ENCODE measurements at regions not wholly inside any gene's neighbourhood (a gene's known extent, or its start where the extent isn't known, plus 50 kb on each side); places are given as distances from the start of the nearest gene placed in this dataset.
A peak's percentile ranks its signal among the peaks of the same experiment; 100 is the strongest.

DNA sequence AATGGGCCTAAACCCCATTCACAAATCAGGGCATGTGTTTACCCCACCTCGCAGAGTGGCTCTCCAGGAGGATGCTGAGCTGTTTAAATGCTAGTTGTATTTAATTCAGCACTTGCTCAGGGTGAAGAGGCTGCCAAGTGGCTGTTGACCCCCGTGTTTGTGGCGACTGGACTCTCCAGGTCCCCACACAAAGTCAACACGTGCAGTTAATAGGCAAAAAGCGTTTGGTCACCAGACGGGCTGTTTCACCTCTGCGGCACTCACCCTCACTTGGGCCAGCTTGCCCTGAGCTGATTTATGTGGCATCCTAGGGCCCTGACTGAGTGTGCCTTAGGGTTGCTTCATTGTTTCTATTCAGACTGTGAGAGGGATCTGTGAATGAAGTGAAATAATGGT, 152.3 kb downstream of the GAS1 start:
- in situ Hi-C loops (cut with MboI; ENCODE audit: low sequenced_read_pairs) = no loop called here

More for the DNA sequence above, 152.3 kb downstream of the GAS1 start:
- Histone ChIP-seq H3K23ac (ENCODE audit: low read depth, low read length) (no peak overlapping the region), H3K4me3 (ENCODE audit: insufficient read depth, low read depth, low read length) (no peak overlapping the region), H4K91ac (ENCODE audit: insufficient read depth, low read depth, low read length) (peak overlapping the region; percentile 1; the same call in 1 of the 2 replicates), H3K79me1 (ENCODE audit: low read depth in 1 of 2, low read length in 2 of 2) (no peaks in the 10 kb centered on the region), H2AK5ac (ENCODE audit: low read depth, low read length) (no peak overlapping the region), H3K14ac (replicated peaks; ENCODE audit: low read depth, low read length) (no peak overlapping the region), H3K27ac (ENCODE audit: insufficient read depth, low read length) (peak overlapping the region; percentile 73; the same call in 1 of the 2 replicates), H3K9ac (ENCODE audit: low read depth, low read length) (peak overlapping the region; percentile 22; the same call in 1 of the 2 replicates), H2BK15ac (ENCODE audit: low read depth, low read length) (peak overlapping the region; percentile 23; the same call in 1 of the 3 replicates), H2BK120ac (ENCODE audit: low read depth, low read length) (peak overlapping the region; percentile 44), H3K9me3 (ENCODE audit: control insufficient read depth, insufficient read depth, low read length) (no peaks in the 10 kb centered on the region), H3K56ac (ENCODE audit: extremely low read depth, insufficient read depth, low read length) (no peak overlapping the region), H2AFZ (replicated peaks; ENCODE audit: low read length, poor library complexity) (no peak overlapping the region), H2BK20ac (ENCODE audit: low read depth, low read length) (peak overlapping the region; percentile 8; the same call in 1 of the 2 replicates), H2AK9ac (replicated peaks; ENCODE audit: low read depth, low read length, poor library complexity) (no peak overlapping the region), H2BK5ac (ENCODE audit: low read depth, low read length, poor library complexity, severe bottlenecking) (no peak overlapping the region), H4K8ac (ENCODE audit: low read depth in 2 of 2, low read length in 2 of 2) (peak overlapping the region in 1 of 2 experiments; percentile 61; a peak in 1 of 4 replicates), H4K20me1 (ENCODE audit: insufficient read depth, low read length) (no peaks in the 10 kb centered on the region), H3K36me3 (ENCODE audit: control insufficient read depth, insufficient read depth, low read length) (no peaks in the 10 kb centered on the region), H3K4me1 (ENCODE audit: control insufficient read depth, insufficient read depth, low read length) (peaks cover 9% of the 10 kb centered on the region), H3K4me2 (ENCODE audit: low read depth, low read length) (peak overlapping the region; percentile 42), H3K18ac (ENCODE audit: low read depth, low read length) (peak overlapping the region; percentile 35), H3K4ac (ENCODE audit: low read depth, low read length) (peak overlapping the region; percentile 2; the same call in 1 of the 2 replicates), H3K9me1 (ENCODE audit: insufficient read depth, low read length) (no peaks in the 10 kb centered on the region), H3K27me3 (ENCODE audit: control insufficient read depth, insufficient read depth, low read length) (no peaks in the 10 kb centered on the region), H4K5ac (ENCODE audit: low read depth, low read length) (peak overlapping the region; percentile 17; the same call in 1 of the 2 replicates)
- ATAC-seq (ENCODE audit: low read depth) (no peak), DNase-seq (no peak)
- TF ChIP-seq RAD21 (IDR thresholded peaks at IDR 0.05; ENCODE audit: low read length) (no peak), NFE2L2 (IDR thresholded peaks at IDR 0.05; ENCODE audit: low read depth, low read length) (no peak), CHD1 (IDR thresholded peaks at IDR 0.05; ENCODE audit: low read depth, low read length) (no peak), RCOR1 (IDR thresholded peaks at IDR 0.05; ENCODE audit: insufficient replicate concordance, low read length) (no peak), MAFK (IDR thresholded peaks at IDR 0.05; ENCODE audit: low read depth, low read length) (no peak)
- TF ChIP-seq, protein P1, sequence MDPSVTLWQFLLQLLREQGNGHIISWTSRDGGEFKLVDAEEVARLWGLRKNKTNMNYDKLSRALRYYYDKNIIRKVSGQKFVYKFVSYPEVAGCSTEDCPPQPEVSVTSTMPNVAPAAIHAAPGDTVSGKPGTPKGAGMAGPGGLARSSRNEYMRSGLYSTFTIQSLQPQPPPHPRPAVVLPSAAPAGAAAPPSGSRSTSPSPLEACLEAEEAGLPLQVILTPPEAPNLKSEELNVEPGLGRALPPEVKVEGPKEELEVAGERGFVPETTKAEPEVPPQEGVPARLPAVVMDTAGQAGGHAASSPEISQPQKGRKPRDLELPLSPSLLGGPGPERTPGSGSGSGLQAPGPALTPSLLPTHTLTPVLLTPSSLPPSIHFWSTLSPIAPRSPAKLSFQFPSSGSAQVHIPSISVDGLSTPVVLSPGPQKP (IDR thresholded peaks at IDR 0.05; ENCODE audit: borderline replicate concordance, low read depth, low read length) = no peak
- TF ChIP-seq, protein P2, sequence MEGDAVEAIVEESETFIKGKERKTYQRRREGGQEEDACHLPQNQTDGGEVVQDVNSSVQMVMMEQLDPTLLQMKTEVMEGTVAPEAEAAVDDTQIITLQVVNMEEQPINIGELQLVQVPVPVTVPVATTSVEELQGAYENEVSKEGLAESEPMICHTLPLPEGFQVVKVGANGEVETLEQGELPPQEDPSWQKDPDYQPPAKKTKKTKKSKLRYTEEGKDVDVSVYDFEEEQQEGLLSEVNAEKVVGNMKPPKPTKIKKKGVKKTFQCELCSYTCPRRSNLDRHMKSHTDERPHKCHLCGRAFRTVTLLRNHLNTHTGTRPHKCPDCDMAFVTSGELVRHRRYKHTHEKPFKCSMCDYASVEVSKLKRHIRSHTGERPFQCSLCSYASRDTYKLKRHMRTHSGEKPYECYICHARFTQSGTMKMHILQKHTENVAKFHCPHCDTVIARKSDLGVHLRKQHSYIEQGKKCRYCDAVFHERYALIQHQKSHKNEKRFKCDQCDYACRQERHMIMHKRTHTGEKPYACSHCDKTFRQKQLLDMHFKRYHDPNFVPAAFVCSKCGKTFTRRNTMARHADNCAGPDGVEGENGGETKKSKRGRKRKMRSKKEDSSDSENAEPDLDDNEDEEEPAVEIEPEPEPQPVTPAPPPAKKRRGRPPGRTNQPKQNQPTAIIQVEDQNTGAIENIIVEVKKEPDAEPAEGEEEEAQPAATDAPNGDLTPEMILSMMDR (conservative IDR thresholded peaks at IDR 0.05; ENCODE audit: low read depth, low read length) = no peak
- ChIA-PET POLR2A (ENCODE audit: unreplicated experiment) (no interaction called here), CTCF (no interaction called here)
- intact Hi-C loops (cut with micrococcal nuclease) = loop anchor here (1.0 to 10.0 kb wide), 4 partner anchors 73 to 530 kb away; no protein-coding TSS in a partner anchor
- 37% methylated on average over 6 of the region's 7 CpGs; no CpG with 5 or more reads in 1 of the 2 experiments for WGBS, 2 experiments (ENCODE audit: extremely low coverage in 2 of 2, insufficient read length in 1 of 2)
- dilution Hi-C loops (cut with HindIII; ENCODE audit: low sequenced_read_pairs, unreplicated experiment) = no loop called here
- no TSS peak for BruUV-seq (replicated peaks)
